ENCODE measurements at regions not wholly inside any gene's neighbourhood (a gene's known extent, or its start where the extent isn't known, plus 50 kb on each side); places are given as distances from the start of the nearest gene placed in this dataset.
A peak's percentile ranks its signal among the peaks of the same experiment; 100 is the strongest.

DNA sequence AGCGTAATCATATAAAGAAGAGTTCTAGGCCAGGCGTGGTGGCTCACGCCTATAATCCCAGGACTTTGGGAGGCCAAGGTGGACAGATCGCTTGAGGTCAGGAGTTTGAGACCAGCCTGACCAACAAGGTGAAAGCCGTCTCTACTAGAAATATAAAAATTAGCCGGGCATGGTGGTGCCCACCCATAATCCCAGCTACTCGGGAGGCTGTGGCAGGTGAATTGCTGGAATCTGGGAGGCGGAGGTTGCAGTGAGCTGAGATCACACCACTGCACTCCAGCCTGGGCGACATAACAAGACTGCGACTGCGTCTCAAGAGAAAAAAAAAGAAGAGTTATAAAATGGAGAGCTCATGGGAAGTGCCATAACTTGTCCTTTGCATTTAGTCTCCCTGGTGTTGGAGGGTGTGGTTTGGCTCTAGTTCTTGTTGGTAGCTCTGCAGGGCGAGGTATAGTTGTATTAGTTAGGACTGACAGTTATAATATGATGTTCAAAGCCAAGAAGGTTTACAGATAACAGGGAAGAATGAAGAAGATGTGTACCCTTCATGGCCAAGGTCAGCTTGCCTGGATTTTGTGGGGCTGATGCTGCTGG is 54.8 kb downstream of the UTRN start:
- H3K4me3 ChIP-seq = no peak overlapping the region
- no peaks in the 10 kb centered on the region for H3K9me3 ChIP-seq
- no peaks in the 10 kb centered on the region for H3K36me3 ChIP-seq (ENCODE audit: low read depth, missing control alignments)
- no peaks in the 10 kb centered on the region for H3K27me3 ChIP-seq
- peaks cover 15% of the 10 kb centered on the region for H3K4me1 ChIP-seq
- DNase-seq = no peak
- no peak for TF ChIP-seq CTCF (IDR thresholded peaks at IDR 0.05)
- TF ChIP-seq POLR2A (IDR thresholded peaks at IDR 0.05) = no peak
- peak overlapping the region; percentile 4 to 56 for H3K27ac ChIP-seq
- intact Hi-C loops (cut with DNase I; ENCODE audit: low total_unique reads) = no loop called here
- 82 to 91% methylated on average over 12 of the region's 12 CpGs for WGBS, 2 donors

DNA sequence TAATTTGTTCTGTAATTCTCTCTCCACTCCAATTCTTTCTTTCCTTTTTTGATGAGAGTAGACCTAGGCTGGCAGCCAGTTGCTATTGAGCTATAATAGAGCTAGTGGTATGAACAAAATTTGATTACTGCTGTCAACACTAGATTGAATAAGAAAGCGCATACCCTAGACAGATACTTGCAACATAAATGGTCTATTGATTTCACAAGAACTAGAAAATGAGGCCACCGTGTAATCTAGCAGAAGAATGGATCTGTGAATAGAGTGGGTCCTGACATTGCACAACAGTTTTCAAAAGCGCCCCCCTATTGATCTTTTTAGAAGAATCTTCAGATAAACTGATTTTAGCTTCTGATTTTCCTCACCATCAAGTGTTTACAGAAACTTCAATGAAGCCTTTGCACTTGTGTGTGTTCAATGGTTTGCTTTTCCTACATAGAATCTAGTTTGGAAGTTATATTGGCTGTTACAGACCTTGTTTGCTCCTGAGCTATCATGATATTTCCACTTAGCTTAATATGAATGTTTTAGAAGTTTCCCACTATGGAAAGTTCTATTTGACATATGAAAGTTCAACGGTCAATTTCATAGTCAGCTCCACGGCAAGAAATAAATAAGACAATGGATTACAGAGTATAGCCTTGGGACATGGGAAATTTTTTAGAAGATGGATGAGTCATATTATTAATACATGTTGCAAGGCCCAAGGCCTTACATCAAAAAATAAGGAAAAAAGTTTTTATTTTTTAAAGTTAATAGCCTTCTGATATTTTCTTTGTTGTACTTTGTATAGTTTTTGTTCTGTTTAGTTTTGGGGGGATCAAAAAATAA is 55.6 kb downstream of the UTRN start:
- DNase-seq = no peak
- Histone ChIP-seq H3K27ac (peak overlapping the region in 1 of 2 donors; percentile 56), H3K4me1 (peaks cover 12% of the 10 kb centered on the region), H3K4me3 (no peak overlapping the region), H3K27me3 (no peaks in the 10 kb centered on the region), H3K9me3 (no peaks in the 10 kb centered on the region), H3K36me3 (ENCODE audit: low read depth, missing control alignments) (no peaks in the 10 kb centered on the region)
- no peak for TF ChIP-seq POLR2A (IDR thresholded peaks at IDR 0.05)
- no peak for TF ChIP-seq CTCF (IDR thresholded peaks at IDR 0.05)
- WGBS, 2 donors = 76 to 85% methylated on average over 5 of the region's 5 CpGs
- intact Hi-C loops (cut with DNase I; ENCODE audit: low total_unique reads) = no loop called here

GRCh38 chr6:144341831-144342527 is 56.8 kb downstream of the UTRN start:
- DNase-seq = no peak
- Histone ChIP-seq H3K27me3 (no peaks in the 10 kb centered on the region), H3K36me3 (ENCODE audit: low read depth, missing control alignments) (no peaks in the 10 kb centered on the region), H3K4me3 (no peak overlapping the region), H3K9me3 (no peaks in the 10 kb centered on the region), H3K27ac (no peak overlapping the region), H3K4me1 (peaks cover 12% of the 10 kb centered on the region)
- 83 to 92% methylated on average over 5 of the region's 5 CpGs for WGBS, 2 donors
- intact Hi-C loops (cut with DNase I; ENCODE audit: low total_unique reads) = no loop called here
- TF ChIP-seq CTCF (IDR thresholded peaks at IDR 0.05) (no peak), POLR2A (IDR thresholded peaks at IDR 0.05) (no peak)

- DNase-seq = no peak
- 59 to 66% methylated on average over 10 of the region's 10 CpGs for WGBS, 2 donors
- no peaks in the 10 kb centered on the region for H3K27me3 ChIP-seq
- H3K4me1 ChIP-seq = peaks cover 12% of the 10 kb centered on the region
- intact Hi-C loops (cut with DNase I; ENCODE audit: low total_unique reads) = no loop called here
- no peaks in the 10 kb centered on the region for H3K36me3 ChIP-seq (ENCODE audit: low read depth, missing control alignments)
- H3K9me3 ChIP-seq = no peaks in the 10 kb centered on the region
- TF ChIP-seq POLR2A (IDR thresholded peaks at IDR 0.05) = no peak
- TF ChIP-seq CTCF (IDR thresholded peaks at IDR 0.05) = no peak
- H3K27ac ChIP-seq = peak overlapping the region in 1 of 2 donors; percentile 25
- no peak overlapping the region for H3K4me3 ChIP-seq
These were observed 58.7 kb downstream of the UTRN start for GRCh38 chr6:144343701-144344428.
